GM21447 (cell line): ENCODE measurements at regions not wholly inside any gene's neighbourhood (a gene's known extent, or its start where the extent isn't known, plus 50 kb on each side); places are given as distances from the start of the nearest gene placed in this dataset.
"Not testable (repeated sequence)": the region's sequence is repeated elsewhere in the genome, so short reads cannot be mapped to it uniquely, and the experiment has no call there.

ENCODE experiments used
- ATAC-seq: cut with Tn5 transposase; IDR thresholded peaks from one replicate; pipeline ENCODE4 v1.9.1; 2021; ENCODE audit not compliant: unreplicated experiment

GRCh38 chr9:88287972-88288371, 100.3 kb upstream of the SPIN1 start:
- no peak for ATAC-seq

- ATAC-seq = no peak
Observed at GRCh38 chr9:88280816-88281382, 107.3 kb upstream of the SPIN1 start.

GRCh38 chr9:88278036-88278435, 110.2 kb upstream of the SPIN1 start:
- no peak for ATAC-seq

GRCh38 chr9:88274078-88274477, 114.2 kb upstream of the SPIN1 start:
- ATAC-seq = no peak

GRCh38 chr9:88272986-88273385, 115.3 kb upstream of the SPIN1 start:
- ATAC-seq = no peak

GRCh38 chr9:88270413-88270812, 117.8 kb upstream of the SPIN1 start:
- ATAC-seq = no peak

GRCh38 chr9:88268886-88269285, 119.4 kb upstream of the SPIN1 start:
- no peak for ATAC-seq

- ATAC-seq = no peak
Observed at GRCh38 chr9:88267283-88267682, 121.0 kb upstream of the SPIN1 start.

- no peak for ATAC-seq
Observed at GRCh38 chr9:88266416-88266815, 121.8 kb upstream of the SPIN1 start.

- ATAC-seq = no peak
Observed at GRCh38 chr9:88259001-88259400, 120.7 kb upstream of the SPATA31C2 start.

GRCh38 chr9:88258601-88259000, 120.3 kb upstream of the SPATA31C2 start:
- no peak for ATAC-seq

- no peak for ATAC-seq
Observed at GRCh38 chr9:88258024-88258423, 119.7 kb upstream of the SPATA31C2 start.

GRCh38 chr9:88256216-88256615, 117.9 kb upstream of the SPATA31C2 start:
- no peak for ATAC-seq

GRCh38 chr9:88255806-88256205, 117.5 kb upstream of the SPATA31C2 start:
- ATAC-seq = not testable (repeated sequence)

GRCh38 chr9:88251903-88252302, 113.6 kb upstream of the SPATA31C2 start:
- no peak for ATAC-seq

GRCh38 chr9:88243736-88244135, 105.5 kb upstream of the SPATA31C2 start:
- no peak for ATAC-seq

- no peak for ATAC-seq
Observed at GRCh38 chr9:88242879-88243278, 104.6 kb upstream of the SPATA31C2 start.

- no peak for ATAC-seq
Observed at GRCh38 chr9:88237991-88238571, 99.8 kb upstream of the SPATA31C2 start.

GRCh38 chr9:88237479-88237961, 99.2 kb upstream of the SPATA31C2 start:
- no peak for ATAC-seq

GRCh38 chr9:88236511-88237478, 98.5 kb upstream of the SPATA31C2 start:
- ATAC-seq = no peak

- ATAC-seq = no peak
Observed at GRCh38 chr9:88235615-88236014, 97.3 kb upstream of the SPATA31C2 start.

GRCh38 chr9:88234114-88234513, 95.8 kb upstream of the SPATA31C2 start:
- no peak for ATAC-seq
